OCI-LY7 (cell line): ENCODE measurements at regions not wholly inside any gene's neighbourhood (a gene's known extent, or its start where the extent isn't known, plus 50 kb on each side); places are given as distances from the start of the nearest gene placed in this dataset.

Experiments used
- EZH2phosphoT487 ChIP-seq: fragments of 200-600 bp; sonication (generic); IDR thresholded peaks from 2 replicates; pipeline ENCODE4 v1.6.1; 2018; ENCODE audit warnings: low read depth, borderline replicate concordance, mild to moderate bottlenecking, mixed run types, antibody characterized with exemption, low read length, moderate library complexity, mixed read lengths
- TF ChIP-seq, protein P1 (sequence below): fragments of 200-600 bp; sonication (generic); conservative IDR thresholded peaks from 2 replicates; pipeline ENCODE4 v1.5.1; 2014; ENCODE audit warnings: mild to moderate bottlenecking, antibody characterized with exemption, low read length, moderate library complexity, mixed read lengths

DNA sequence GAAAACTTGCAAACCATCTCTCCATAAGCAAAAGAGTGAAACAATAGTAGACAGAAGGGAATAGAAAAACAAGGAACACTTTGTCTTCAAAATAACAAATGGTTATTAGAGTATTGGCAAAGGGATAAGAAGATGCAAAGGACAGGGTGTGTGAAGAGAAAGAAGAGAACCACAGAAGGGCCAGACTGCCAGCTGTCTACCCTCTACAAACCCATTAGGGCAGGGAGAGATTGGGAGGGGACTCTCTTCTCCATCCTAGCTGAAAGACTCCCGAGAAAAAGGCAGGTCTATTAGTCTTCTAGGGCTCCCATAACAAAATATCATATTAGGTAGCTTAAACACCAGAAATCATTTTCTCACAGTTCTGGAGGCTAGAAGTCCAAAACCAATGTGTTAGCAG is 292.8 kb downstream of the PTBP2 start:
- TF ChIP-seq, protein P1, sequence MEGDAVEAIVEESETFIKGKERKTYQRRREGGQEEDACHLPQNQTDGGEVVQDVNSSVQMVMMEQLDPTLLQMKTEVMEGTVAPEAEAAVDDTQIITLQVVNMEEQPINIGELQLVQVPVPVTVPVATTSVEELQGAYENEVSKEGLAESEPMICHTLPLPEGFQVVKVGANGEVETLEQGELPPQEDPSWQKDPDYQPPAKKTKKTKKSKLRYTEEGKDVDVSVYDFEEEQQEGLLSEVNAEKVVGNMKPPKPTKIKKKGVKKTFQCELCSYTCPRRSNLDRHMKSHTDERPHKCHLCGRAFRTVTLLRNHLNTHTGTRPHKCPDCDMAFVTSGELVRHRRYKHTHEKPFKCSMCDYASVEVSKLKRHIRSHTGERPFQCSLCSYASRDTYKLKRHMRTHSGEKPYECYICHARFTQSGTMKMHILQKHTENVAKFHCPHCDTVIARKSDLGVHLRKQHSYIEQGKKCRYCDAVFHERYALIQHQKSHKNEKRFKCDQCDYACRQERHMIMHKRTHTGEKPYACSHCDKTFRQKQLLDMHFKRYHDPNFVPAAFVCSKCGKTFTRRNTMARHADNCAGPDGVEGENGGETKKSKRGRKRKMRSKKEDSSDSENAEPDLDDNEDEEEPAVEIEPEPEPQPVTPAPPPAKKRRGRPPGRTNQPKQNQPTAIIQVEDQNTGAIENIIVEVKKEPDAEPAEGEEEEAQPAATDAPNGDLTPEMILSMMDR: no peak
- TF ChIP-seq EZH2phosphoT487: no peak
